CD14-positive monocyte (primary cell): ENCODE measurements at regions not wholly inside any gene's neighbourhood (a gene's known extent, or its start where the extent isn't known, plus 50 kb on each side); places are given as distances from the start of the nearest gene placed in this dataset.

ENCODE experiments used
- DNase-seq, 3 donors: peaks; one replicate each; pipeline ENCODE4 v3.0.0-alpha.2; 2011 to 2022
- H2AFZ ChIP-seq: 2 replicates; pipeline ENCODE4 v1.6.0; 2012; ENCODE audit warnings: mild to moderate bottlenecking, low read depth, low read length, inconsistent platforms; ENCODE audit not compliant: insufficient read depth, poor library complexity, severe bottlenecking
- H3K27ac ChIP-seq, 2 donors: 1 replicate in 1 of 2; 2 replicates in 1 of 2; pipeline ENCODE4 v1.5.1; 2012 to 2013; ENCODE audit warnings: low read length in 2 of 2, control low read depth in 1 of 2, inconsistent platforms in 1 of 2, low read depth in 1 of 2, mild to moderate bottlenecking in 1 of 2
- H3K27me3 ChIP-seq, 2 donors: one replicate each; pipeline versions ENCODE4 v1.6.0 to v1.6.1; 2011 to 2013; ENCODE audit warnings: low read length in 2 of 2; ENCODE audit not compliant: control insufficient read depth in 2 of 2, insufficient read depth in 2 of 2
- H3K36me3 ChIP-seq, 2 donors: replicated peaks in 1 of 2; 1 replicate in 1 of 2; 2 replicates in 1 of 2; pipeline versions ENCODE4 v1.5.1 to v1.6.1; 2012 to 2013; ENCODE audit warnings: low read length in 2 of 2, control low read depth in 1 of 2, inconsistent platforms in 1 of 2, mild to moderate bottlenecking in 1 of 2; ENCODE audit not compliant: insufficient read depth in 2 of 2, control insufficient read depth in 1 of 2
- H3K4me1 ChIP-seq, 2 donors: 1 replicate in 1 of 2; 2 replicates in 1 of 2; pipeline versions ENCODE4 v1.5.1 to v1.6.1; 2012 to 2013; ENCODE audit warnings: low read length in 2 of 2, control low read depth in 1 of 2, inconsistent platforms in 1 of 2, mild to moderate bottlenecking in 1 of 2, moderate library complexity in 1 of 2; ENCODE audit not compliant: insufficient read depth in 2 of 2, control insufficient read depth in 1 of 2
- H3K4me2 ChIP-seq: replicated peaks from 2 replicates; pipeline ENCODE3; 2012; ENCODE audit warnings: low read length, moderate library complexity, mild to moderate bottlenecking; ENCODE audit not compliant: poor library complexity, severe bottlenecking; ENCODE audit errors: extremely low read depth
- H3K4me3 ChIP-seq, 3 experiments: fragments of 200-600 bp in 1 of 3; sonication (generic) in 1 of 3; replicated peaks in 1 of 3; 1 replicate in 2 of 3; 2 replicates in 1 of 3; pipeline ENCODE4 v1.5.1; 2011 to 2013; ENCODE audit warnings: low read length in 3 of 3, mild to moderate bottlenecking in 3 of 3, control low read depth in 2 of 3, low read depth in 2 of 3, inconsistent platforms in 1 of 3, moderate library complexity in 1 of 3
- H3K79me2 ChIP-seq: 2 replicates; pipeline ENCODE4 v1.6.0; 2012; ENCODE audit warnings: mild to moderate bottlenecking, control low read depth, inconsistent platforms, low read length, moderate library complexity; ENCODE audit not compliant: insufficient read depth
- H3K9ac ChIP-seq: 2 replicates; pipeline ENCODE4 v1.6.0; 2017; ENCODE audit warnings: low read length, mild to moderate bottlenecking; ENCODE audit not compliant: insufficient read depth, poor library complexity, severe bottlenecking
- H3K9me3 ChIP-seq, 2 donors: replicated peaks in 1 of 2; 1 replicate in 1 of 2; 2 replicates in 1 of 2; pipeline versions ENCODE4 v1.5.1 to v1.6.1; 2012 to 2013; ENCODE audit warnings: low read length in 2 of 2, control low read depth in 1 of 2; ENCODE audit not compliant: control insufficient read depth in 1 of 2, insufficient read depth in 1 of 2
- H4K20me1 ChIP-seq: 2 replicates; pipeline ENCODE4 v1.6.0; 2012; ENCODE audit warnings: mild to moderate bottlenecking, low read length, control low read depth, moderate library complexity; ENCODE audit not compliant: insufficient read depth
- H3K27ac Mint-ChIP-seq, 7 donors: one replicate each; pipeline ENCODE4 v1.8.0; 2020; ENCODE audit warnings: mild to moderate bottlenecking in 7 of 7, mixed read lengths in 7 of 7, moderate library complexity in 6 of 7, inconsistent platforms in 2 of 7
- H3K27me3 Mint-ChIP-seq, 3 donors: one replicate each; pipeline ENCODE4 v1.8.0; 2021 to 2022; ENCODE audit warnings: low read depth in 3 of 3, mild to moderate bottlenecking in 3 of 3, mixed read lengths in 3 of 3, moderate library complexity in 3 of 3, inconsistent platforms in 1 of 3
- H3K36me3 Mint-ChIP-seq, 2 donors: one replicate each; pipeline ENCODE4 v1.8.0; 2020; ENCODE audit warnings: mixed read lengths in 2 of 2, inconsistent platforms in 1 of 2, mild to moderate bottlenecking in 1 of 2
- H3K4me1 Mint-ChIP-seq: one replicate; pipeline ENCODE4 v1.8.0; 2020; ENCODE audit warnings: mild to moderate bottlenecking, mixed read lengths
- H3K4me3 Mint-ChIP-seq, 2 donors: one replicate each; pipeline ENCODE4 v1.8.0; 2020; ENCODE audit warnings: mild to moderate bottlenecking in 2 of 2, mixed read lengths in 2 of 2, moderate library complexity in 1 of 2
- H3K9me3 Mint-ChIP-seq, 7 donors: one replicate each; pipeline ENCODE4 v1.8.0; 2020 to 2022; ENCODE audit warnings: mixed read lengths in 7 of 7, mild to moderate bottlenecking in 6 of 7, moderate library complexity in 6 of 7, inconsistent platforms in 2 of 7
- WGBS: methylation state at CpG from one replicate; pipeline ENCODE4 v1.1.5; 2013; ENCODE audit warnings: missing lambda C conversion rate; ENCODE audit not compliant: insufficient coverage; 5-methylcytosine and 5-hydroxymethylcytosine counted together
- intact Hi-C, 2 donors: fragments of 100-400 bp; cut with micrococcal nuclease; formaldehyde crosslinking; loops; one replicate each; pipeline versions ENCODE4 v1.15.0 to v1.15.1; 2023
- TF ChIP-seq, protein P1 (sequence below): fragments of 200-600 bp; IDR thresholded peaks from one replicate; pipeline ENCODE4 v1.8.0; 2022; ENCODE audit warnings: antibody characterized with exemption, mild to moderate bottlenecking

DNA sequence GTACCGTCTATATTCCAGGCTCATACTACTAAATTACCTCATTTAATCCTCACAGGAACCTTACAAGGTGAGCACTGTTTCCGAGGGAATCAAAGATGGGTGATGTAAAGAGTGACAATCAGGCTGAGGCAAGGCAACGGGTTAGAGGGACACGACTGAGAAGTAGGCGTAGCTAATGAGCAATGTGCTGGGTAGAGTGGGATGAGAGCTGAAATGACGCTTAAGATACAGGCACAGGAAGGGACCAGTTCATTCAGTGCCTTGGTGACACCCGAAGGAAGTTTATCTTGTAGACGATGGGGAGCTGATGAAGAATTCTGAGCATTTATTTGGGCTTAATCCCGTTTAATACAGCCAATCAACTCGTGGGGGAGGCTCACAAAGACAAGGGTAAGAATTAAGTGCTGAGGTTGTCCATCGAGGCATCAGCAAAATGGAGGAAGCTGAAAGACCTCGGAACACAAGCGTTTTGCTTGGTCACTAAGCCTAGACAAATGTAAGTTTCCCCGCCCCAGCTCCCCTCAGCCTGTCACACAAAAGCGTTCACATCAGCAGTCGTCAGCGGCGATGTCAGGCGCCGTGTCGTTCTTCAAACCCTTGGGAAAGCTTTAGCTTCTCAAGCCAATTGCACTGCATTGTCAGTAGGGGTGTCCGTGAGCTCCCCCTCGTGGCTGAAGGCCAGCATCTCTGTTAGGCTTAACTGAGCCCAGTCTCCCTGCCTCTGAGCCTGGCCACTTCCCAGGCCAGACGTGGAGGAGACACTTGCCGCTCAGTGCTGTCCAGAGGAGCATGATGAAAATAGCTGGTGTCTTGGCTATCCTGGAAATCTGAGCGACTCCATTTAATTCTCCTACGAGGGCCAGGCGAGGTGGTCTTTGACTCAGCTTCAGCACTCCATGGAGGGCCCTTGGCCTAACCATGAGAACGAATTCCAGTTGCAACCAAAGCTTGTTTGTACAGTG lies 288.5 kb upstream of the G2E3 start:
- TF ChIP-seq, protein P1, sequence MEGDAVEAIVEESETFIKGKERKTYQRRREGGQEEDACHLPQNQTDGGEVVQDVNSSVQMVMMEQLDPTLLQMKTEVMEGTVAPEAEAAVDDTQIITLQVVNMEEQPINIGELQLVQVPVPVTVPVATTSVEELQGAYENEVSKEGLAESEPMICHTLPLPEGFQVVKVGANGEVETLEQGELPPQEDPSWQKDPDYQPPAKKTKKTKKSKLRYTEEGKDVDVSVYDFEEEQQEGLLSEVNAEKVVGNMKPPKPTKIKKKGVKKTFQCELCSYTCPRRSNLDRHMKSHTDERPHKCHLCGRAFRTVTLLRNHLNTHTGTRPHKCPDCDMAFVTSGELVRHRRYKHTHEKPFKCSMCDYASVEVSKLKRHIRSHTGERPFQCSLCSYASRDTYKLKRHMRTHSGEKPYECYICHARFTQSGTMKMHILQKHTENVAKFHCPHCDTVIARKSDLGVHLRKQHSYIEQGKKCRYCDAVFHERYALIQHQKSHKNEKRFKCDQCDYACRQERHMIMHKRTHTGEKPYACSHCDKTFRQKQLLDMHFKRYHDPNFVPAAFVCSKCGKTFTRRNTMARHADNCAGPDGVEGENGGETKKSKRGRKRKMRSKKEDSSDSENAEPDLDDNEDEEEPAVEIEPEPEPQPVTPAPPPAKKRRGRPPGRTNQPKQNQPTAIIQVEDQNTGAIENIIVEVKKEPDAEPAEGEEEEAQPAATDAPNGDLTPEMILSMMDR: peak; percentile 76
- Histone ChIP-seq H2AFZ (no peak overlapping the region), H3K36me3 (no peaks in the 10 kb centered on the region), H3K27me3 (no peaks in the 10 kb centered on the region), H3K9ac (no peak overlapping the region), H3K4me3 (no peak overlapping the region), H3K9me3 (no peaks in the 10 kb centered on the region), H3K27ac (no peak overlapping the region), H3K4me2 (no peak overlapping the region), H3K79me2 (no peaks in the 10 kb centered on the region), H3K4me1 (no peaks in the 10 kb centered on the region), H4K20me1 (no peaks in the 10 kb centered on the region)
- Mint-ChIP-seq H3K36me3 (no peaks in the 10 kb centered on the region), H3K4me3 (peak overlapping the region in 1 of 2 donors; percentile 47), H3K4me1 (peaks cover 2% of the 10 kb centered on the region), H3K27ac (peak overlapping the region in 1 of 7 donors; percentile 10), H3K27me3 (peaks cover 0 to 6% (median 0%) of the 10 kb centered on the region in 3 donors), H3K9me3 (no peaks in the 10 kb centered on the region)
- peak; percentile 4 to 32 (median 30) for DNase-seq
- intact Hi-C loops: no loop called here
- 33% methylated on average over 25 of the region's 29 CpGs for WGBS

DNA sequence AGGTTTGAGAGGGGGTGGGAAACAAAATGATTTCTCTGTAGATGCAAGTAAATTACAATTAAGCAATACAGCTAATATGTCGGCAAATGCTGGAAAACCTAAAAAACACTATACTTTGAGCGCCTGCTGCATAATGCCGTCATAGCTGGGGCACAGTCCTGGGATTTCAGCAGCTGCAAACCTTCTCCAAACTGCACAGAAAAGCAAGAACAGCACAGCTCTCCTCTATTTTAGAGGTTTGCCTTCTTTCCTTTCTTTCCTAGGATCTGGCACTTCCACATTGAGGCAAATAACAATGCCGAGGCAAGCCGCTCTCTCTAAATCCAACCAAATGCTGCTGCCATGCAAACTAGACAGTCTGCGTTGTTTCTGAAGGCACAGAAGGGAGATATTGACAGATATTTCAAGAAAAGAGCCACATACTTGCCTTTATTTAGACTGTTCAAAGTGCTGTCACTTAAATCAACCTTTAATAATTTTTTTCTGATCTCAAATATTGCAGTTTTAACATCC lies 287.1 kb upstream of the G2E3 start:
- TF ChIP-seq, protein P1: no peak
- Histone ChIP-seq H3K36me3 (no peaks in the 10 kb centered on the region), H3K27ac (no peak overlapping the region), H3K4me3 (no peak overlapping the region), H3K9ac (no peak overlapping the region), H2AFZ (no peak overlapping the region), H3K9me3 (no peaks in the 10 kb centered on the region), H4K20me1 (no peaks in the 10 kb centered on the region), H3K27me3 (no peaks in the 10 kb centered on the region), H3K79me2 (no peaks in the 10 kb centered on the region), H3K4me2 (no peak overlapping the region), H3K4me1 (no peaks in the 10 kb centered on the region)
- intact Hi-C loops: no loop called here
- DNase-seq: no peak
- Mint-ChIP-seq H3K4me3 (no peak overlapping the region), H3K36me3 (no peaks in the 10 kb centered on the region), H3K27me3 (peaks cover 0 to 8% (median 0%) of the 10 kb centered on the region in 3 donors), H3K27ac (no peak overlapping the region), H3K9me3 (peaks cover 0 to 2% (median 0%) of the 10 kb centered on the region in 7 donors), H3K4me1 (peaks cover 2% of the 10 kb centered on the region)
- WGBS: 94% methylated on average over 3 of the region's 6 CpGs
